ENCODE measurements at regions not wholly inside any gene's neighbourhood (a gene's known extent, or its start where the extent isn't known, plus 50 kb on each side); places are given as distances from the start of the nearest gene placed in this dataset.

DNA sequence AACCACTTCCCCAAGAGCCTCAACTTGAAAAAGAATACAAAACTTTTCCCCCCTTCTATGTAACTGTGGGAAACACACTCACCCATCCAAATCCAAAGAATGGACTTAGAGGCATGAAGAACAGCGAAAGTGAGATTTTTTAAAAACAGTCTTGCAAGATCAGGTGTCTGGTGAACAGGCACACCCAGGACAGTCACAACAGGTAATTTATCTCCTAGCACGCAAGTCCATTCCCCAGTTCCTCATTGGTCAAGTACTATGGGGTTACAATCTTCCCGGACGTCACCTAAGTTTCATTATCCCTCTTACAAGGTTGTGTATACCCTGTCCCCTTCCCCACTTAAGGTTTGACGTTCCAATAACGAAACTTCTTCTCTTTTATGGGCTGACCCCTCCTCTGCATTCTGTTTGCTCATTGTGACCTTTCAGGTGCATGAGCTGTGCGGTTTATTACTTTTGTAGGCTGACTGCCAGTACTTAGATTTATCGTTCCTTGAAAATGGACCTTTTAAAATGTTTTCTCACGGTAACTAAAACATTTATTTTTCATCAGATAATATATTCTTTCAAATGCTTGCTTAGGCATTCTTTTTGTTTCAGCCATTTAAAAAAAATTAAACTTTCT lies 1401.9 kb downstream of the FAM181B start:
- no peak overlapping the region for H3K27ac ChIP-seq (replicated peaks)
- no peak overlapping the region for H3K4me3 ChIP-seq (replicated peaks; ENCODE audit: insufficient read depth, low read length)
- DNase-seq (ENCODE audit: low read depth in 1 of 2, low spot score in 1 of 2) = no peak
- TF ChIP-seq GABPA (IDR thresholded peaks at IDR 0.05; ENCODE audit: low read depth) (no peak), SPI1 (IDR thresholded peaks at IDR 0.05; ENCODE audit: borderline replicate concordance, low read depth) (no peak), POLR2AphosphoS5 (IDR thresholded peaks at IDR 0.05; ENCODE audit: low read depth) (no peak)
- TF ChIP-seq, protein P1, sequence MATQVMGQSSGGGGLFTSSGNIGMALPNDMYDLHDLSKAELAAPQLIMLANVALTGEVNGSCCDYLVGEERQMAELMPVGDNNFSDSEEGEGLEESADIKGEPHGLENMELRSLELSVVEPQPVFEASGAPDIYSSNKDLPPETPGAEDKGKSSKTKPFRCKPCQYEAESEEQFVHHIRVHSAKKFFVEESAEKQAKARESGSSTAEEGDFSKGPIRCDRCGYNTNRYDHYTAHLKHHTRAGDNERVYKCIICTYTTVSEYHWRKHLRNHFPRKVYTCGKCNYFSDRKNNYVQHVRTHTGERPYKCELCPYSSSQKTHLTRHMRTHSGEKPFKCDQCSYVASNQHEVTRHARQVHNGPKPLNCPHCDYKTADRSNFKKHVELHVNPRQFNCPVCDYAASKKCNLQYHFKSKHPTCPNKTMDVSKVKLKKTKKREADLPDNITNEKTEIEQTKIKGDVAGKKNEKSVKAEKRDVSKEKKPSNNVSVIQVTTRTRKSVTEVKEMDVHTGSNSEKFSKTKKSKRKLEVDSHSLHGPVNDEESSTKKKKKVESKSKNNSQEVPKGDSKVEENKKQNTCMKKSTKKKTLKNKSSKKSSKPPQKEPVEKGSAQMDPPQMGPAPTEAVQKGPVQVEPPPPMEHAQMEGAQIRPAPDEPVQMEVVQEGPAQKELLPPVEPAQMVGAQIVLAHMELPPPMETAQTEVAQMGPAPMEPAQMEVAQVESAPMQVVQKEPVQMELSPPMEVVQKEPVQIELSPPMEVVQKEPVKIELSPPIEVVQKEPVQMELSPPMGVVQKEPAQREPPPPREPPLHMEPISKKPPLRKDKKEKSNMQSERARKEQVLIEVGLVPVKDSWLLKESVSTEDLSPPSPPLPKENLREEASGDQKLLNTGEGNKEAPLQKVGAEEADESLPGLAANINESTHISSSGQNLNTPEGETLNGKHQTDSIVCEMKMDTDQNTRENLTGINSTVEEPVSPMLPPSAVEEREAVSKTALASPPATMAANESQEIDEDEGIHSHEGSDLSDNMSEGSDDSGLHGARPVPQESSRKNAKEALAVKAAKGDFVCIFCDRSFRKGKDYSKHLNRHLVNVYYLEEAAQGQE (IDR thresholded peaks at IDR 0.05; ENCODE audit: insufficient replicate concordance, low read depth) = no peak
- TF ChIP-seq, protein P2, sequence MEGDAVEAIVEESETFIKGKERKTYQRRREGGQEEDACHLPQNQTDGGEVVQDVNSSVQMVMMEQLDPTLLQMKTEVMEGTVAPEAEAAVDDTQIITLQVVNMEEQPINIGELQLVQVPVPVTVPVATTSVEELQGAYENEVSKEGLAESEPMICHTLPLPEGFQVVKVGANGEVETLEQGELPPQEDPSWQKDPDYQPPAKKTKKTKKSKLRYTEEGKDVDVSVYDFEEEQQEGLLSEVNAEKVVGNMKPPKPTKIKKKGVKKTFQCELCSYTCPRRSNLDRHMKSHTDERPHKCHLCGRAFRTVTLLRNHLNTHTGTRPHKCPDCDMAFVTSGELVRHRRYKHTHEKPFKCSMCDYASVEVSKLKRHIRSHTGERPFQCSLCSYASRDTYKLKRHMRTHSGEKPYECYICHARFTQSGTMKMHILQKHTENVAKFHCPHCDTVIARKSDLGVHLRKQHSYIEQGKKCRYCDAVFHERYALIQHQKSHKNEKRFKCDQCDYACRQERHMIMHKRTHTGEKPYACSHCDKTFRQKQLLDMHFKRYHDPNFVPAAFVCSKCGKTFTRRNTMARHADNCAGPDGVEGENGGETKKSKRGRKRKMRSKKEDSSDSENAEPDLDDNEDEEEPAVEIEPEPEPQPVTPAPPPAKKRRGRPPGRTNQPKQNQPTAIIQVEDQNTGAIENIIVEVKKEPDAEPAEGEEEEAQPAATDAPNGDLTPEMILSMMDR (IDR thresholded peaks at IDR 0.05; ENCODE audit: insufficient read depth, low read length) = no peak
- H3K27me3 ChIP-seq (ENCODE audit: insufficient read depth, poor library complexity, severe bottlenecking) = no peaks in the 10 kb centered on the region

DNA sequence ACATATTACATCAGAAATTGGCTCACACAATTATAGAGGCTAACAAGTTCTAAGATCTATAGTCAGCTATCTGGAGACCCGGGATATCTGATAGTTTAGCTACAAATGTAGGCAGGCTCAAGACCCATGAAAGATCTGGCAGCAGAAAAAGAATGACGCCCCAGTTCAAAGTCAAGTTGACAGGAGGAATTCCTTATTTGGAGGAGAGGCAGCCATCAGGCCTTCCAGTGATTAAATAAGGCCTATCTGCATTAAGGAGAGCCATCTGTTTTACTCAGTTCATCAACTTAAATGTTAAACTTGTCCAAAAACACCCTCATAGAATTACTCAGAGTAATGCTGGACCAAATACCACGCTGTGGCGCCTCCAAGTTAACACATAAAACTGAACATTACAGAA lies 1402.6 kb downstream of the FAM181B start:
- no peak overlapping the region for H3K4me3 ChIP-seq (replicated peaks; ENCODE audit: insufficient read depth, low read length)
- no peak for DNase-seq (ENCODE audit: low read depth in 1 of 2, low spot score in 1 of 2)
- TF ChIP-seq, protein P2 (IDR thresholded peaks at IDR 0.05; ENCODE audit: insufficient read depth, low read length) = no peak
- TF ChIP-seq, protein P1 (IDR thresholded peaks at IDR 0.05; ENCODE audit: insufficient replicate concordance, low read depth) = no peak
- TF ChIP-seq SPI1 (IDR thresholded peaks at IDR 0.05; ENCODE audit: borderline replicate concordance, low read depth) (no peak), POLR2AphosphoS5 (IDR thresholded peaks at IDR 0.05; ENCODE audit: low read depth) (no peak), GABPA (IDR thresholded peaks at IDR 0.05; ENCODE audit: low read depth) (no peak)
- no peak overlapping the region for H3K27ac ChIP-seq (replicated peaks)
- no peaks in the 10 kb centered on the region for H3K27me3 ChIP-seq (ENCODE audit: insufficient read depth, poor library complexity, severe bottlenecking)

DNA sequence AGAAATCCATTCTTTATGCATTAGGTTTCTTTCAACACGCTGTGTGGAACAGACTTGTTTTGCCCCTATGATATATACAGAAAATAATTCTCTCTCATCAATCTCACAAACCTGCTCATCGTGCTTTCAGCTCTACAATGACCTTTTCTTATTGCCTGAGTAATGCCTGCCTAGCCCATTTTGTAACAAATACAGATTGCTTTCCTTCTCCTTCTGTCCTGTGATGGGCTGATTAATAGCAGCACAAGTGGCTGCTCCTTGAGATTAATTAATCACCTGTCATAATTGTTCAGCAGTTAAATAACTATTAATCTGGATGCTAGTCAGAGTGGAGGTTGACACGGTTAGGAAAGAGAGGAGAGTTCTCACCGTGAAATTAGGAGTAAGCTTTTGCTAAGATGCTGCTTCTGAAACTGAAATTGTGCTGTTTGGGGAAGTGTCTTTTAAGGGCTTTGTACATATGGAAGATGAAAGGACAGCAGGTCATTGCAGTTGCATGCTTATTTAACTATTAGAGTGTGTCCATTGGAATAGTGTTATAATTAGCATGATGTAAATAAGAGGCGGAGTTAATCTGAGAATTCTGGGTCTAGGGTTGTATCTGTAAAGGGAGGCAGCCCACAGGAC lies 1430.5 kb downstream of the FAM181B start:
- Histone ChIP-seq H3K4me3 (replicated peaks; ENCODE audit: insufficient read depth, low read length) (no peak overlapping the region), H3K27ac (replicated peaks) (no peak overlapping the region), H3K27me3 (ENCODE audit: insufficient read depth, poor library complexity, severe bottlenecking) (no peaks in the 10 kb centered on the region)
- TF ChIP-seq POLR2AphosphoS5 (IDR thresholded peaks at IDR 0.05; ENCODE audit: low read depth) (no peak), SPI1 (IDR thresholded peaks at IDR 0.05; ENCODE audit: borderline replicate concordance, low read depth) (no peak), GABPA (IDR thresholded peaks at IDR 0.05; ENCODE audit: low read depth) (no peak)
- TF ChIP-seq, protein P1 (IDR thresholded peaks at IDR 0.05; ENCODE audit: insufficient replicate concordance, low read depth) = no peak
- TF ChIP-seq, protein P2 (IDR thresholded peaks at IDR 0.05; ENCODE audit: insufficient read depth, low read length) = no peak
- no peak for DNase-seq (ENCODE audit: low read depth in 1 of 2, low spot score in 1 of 2)

Data from HL-60 (cell line).